BJ (cell line): ENCODE measurements at regions not wholly inside any gene's neighbourhood (a gene's known extent, or its start where the extent isn't known, plus 50 kb on each side); places are given as distances from the start of the nearest gene placed in this dataset.

Experiments
- CTCF ChIA-PET: fragments of 350-600 bp; formaldehyde crosslinking; extraction: SDS; loops from one replicate; lab custom pipeline; 2021; ENCODE audit warnings: antibody characterized with exemption, inconsistent platforms; lab: Yijun Ruan, JAX
- POLR2A ChIA-PET: fragments of 300-600 bp; sonication (Branson Sonifier 250); formaldehyde crosslinking; extraction: SDS; loops from one replicate; lab custom pipeline; 2021; ENCODE audit warnings: antibody characterized with exemption; lab: Charles Lee
- DNase-seq: peaks from one replicate; pipeline ENCODE4 v3.0.0-alpha.2; 2011; ENCODE audit warnings: low read depth
- H3K27me3 ChIP-seq: 2 replicates; pipeline ENCODE4 v1.6.0; 2011; ENCODE audit warnings: low read length; ENCODE audit not compliant: control insufficient read depth, insufficient read depth
- H3K36me3 ChIP-seq: 2 replicates; pipeline ENCODE4 v1.5.1; 2011; ENCODE audit warnings: low read length; ENCODE audit not compliant: control insufficient read depth, insufficient read depth
- H3K4me3 ChIP-seq: 2 replicates; pipeline ENCODE4 v1.5.1; 2011; ENCODE audit warnings: low read depth, mild to moderate bottlenecking, control low read depth, low read length
- CTCF ChIP-seq: IDR thresholded peaks from 2 replicates; pipeline ENCODE4 v1.5.1; 2011; ENCODE audit warnings: low read depth, mild to moderate bottlenecking, control low read depth, inconsistent platforms, low read length, moderate library complexity; ENCODE audit not compliant: insufficient read depth

- ChIA-PET POLR2A (interaction anchor here (0.7 kb wide), 1 partner anchor 1691 kb away, joined by 3 read pairs; no protein-coding TSS in a partner anchor), CTCF (no interaction called here)
- DNase-seq = no peak
- Histone ChIP-seq H3K36me3 (no peaks in the 10 kb centered on the region), H3K4me3 (no peak overlapping the region), H3K27me3 (no peaks in the 10 kb centered on the region)
- TF ChIP-seq CTCF = no peak
These were observed 229.2 kb downstream of the RPS24 start for GRCh38 chr10:78262860-78263259.

DNA sequence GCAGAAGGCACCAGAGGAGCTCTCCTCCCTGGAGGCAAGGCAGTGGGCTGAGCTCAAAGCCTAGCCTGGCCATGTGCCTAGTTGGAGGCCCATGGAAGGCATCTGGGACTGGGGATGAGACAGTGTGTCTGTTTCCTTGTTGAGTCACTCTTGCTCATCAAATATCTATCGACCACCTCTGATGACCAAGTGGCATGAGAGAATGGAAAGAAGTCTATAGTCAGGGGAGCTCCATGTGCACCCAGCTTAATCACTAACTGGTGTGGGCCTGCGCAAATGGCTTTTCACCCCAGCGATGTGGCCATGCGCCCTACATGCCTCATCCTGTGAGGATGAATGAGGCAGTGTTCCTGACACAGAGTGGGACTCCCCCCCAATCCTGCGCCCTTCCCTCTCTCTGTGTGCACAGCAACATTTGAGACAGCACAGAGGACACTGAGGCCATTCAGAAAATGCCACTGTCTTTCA lies 229.9 kb downstream of the RPS24 start:
- Histone ChIP-seq H3K4me3 (no peak overlapping the region), H3K36me3 (no peaks in the 10 kb centered on the region), H3K27me3 (no peaks in the 10 kb centered on the region)
- ChIA-PET CTCF (interaction anchor here (0.9 kb wide), 1 partner anchor 8 kb away, joined by 4 read pairs; no protein-coding TSS in a partner anchor), POLR2A (no interaction called here)
- DNase-seq = peak; percentile 63
- no peak for TF ChIP-seq CTCF

- CTCF ChIA-PET = interaction anchor here (0.6 kb wide), 1 partner anchor 391 kb away, joined by 4 read pairs; no protein-coding TSS in a partner anchor
These were observed 230.7 kb downstream of the RPS24 start for GRCh38 chr10:78264361-78264760.

GRCh38 chr10:78266741-78267469 lies 233.2 kb downstream of the RPS24 start:
- TF ChIP-seq CTCF = no peak
- H3K27me3 ChIP-seq = no peaks in the 10 kb centered on the region
- H3K36me3 ChIP-seq = no peaks in the 10 kb centered on the region
- no peak overlapping the region for H3K4me3 ChIP-seq
- ChIA-PET POLR2A (interaction anchor here (1.4 kb wide), 1 partner anchor 11 kb away, joined by 6 read pairs; no protein-coding TSS in a partner anchor), CTCF (no interaction called here)
- peak; percentile 10 for DNase-seq

More at GRCh38 chr10:78264361-78264760, 230.7 kb downstream of the RPS24 start:
- no peak for TF ChIP-seq CTCF
- H3K4me3 ChIP-seq = no peak overlapping the region
- H3K27me3 ChIP-seq = no peaks in the 10 kb centered on the region
- no peaks in the 10 kb centered on the region for H3K36me3 ChIP-seq
- DNase-seq = no peak
- POLR2A ChIA-PET = no interaction called here

DNA sequence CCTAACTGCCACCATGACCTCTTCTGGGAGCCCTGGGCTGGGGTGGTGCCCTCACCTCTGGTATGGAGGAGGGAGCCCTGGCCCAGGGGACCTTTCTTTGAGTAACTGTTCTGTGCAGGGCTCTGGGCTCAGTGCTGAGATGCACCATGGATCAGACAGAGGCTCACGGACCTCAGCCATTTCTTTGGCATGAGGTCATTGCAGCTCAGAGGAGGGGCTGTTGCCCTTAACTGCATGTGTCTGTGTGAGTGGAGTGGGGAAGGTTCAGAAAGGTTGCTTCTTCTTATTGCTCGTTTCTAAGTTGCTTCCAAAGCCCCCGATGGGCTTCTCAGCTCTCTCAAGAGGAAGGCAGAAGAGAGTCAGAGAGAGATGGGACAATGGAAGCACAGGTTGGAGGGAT lies 233.9 kb downstream of the RPS24 start:
- CTCF ChIA-PET = no interaction called here

More for the DNA sequence above, 233.9 kb downstream of the RPS24 start:
- H3K4me3 ChIP-seq = no peak overlapping the region
- TF ChIP-seq CTCF = no peak
- H3K27me3 ChIP-seq = no peaks in the 10 kb centered on the region
- no peaks in the 10 kb centered on the region for H3K36me3 ChIP-seq
- POLR2A ChIA-PET = interaction anchor here (1.4 kb wide), 1 partner anchor 12 kb away, joined by 6 read pairs; no protein-coding TSS in a partner anchor
- DNase-seq = no peak
